GM12891 (cell line): ENCODE measurements at regions not wholly inside any gene's neighbourhood (a gene's known extent, or its start where the extent isn't known, plus 50 kb on each side); places are given as distances from the start of the nearest gene placed in this dataset.

ENCODE experiments used
- DNase-seq: peaks from one replicate; pipeline ENCODE4 v3.0.0; 2011; ENCODE audit warnings: low spot score; ENCODE audit not compliant: insufficient read length
- FAIRE-seq: peaks from 2 replicates; lab custom pipeline; 2011; peaks lifted over from hg19 to GRCh38; lab: Jason Lieb, UNC
- PAX5 ChIP-seq: IDR thresholded peaks from 2 replicates; pipeline ENCODE4 v1.6.1; 2011; ENCODE audit warnings: low read length, moderate library complexity, mild to moderate bottlenecking; ENCODE audit not compliant: insufficient read depth, severe bottlenecking
- POLR2A ChIP-seq: IDR thresholded peaks from 2 replicates; pipeline ENCODE4 v1.6.1; 2011; ENCODE audit warnings: low read depth, low read length, control low read depth
- POLR2AphosphoS5 ChIP-seq: IDR thresholded peaks from 2 replicates; pipeline ENCODE4 v1.6.1; 2011; ENCODE audit warnings: low read depth, low read length, control low read depth
- POU2F2 ChIP-seq: IDR thresholded peaks from 2 replicates; pipeline ENCODE4 v1.6.1; 2011; ENCODE audit warnings: low read depth, mild to moderate bottlenecking, control low read depth, low read length, moderate library complexity
- SPI1 ChIP-seq: IDR thresholded peaks from 2 replicates; pipeline ENCODE4 v1.6.1; 2011; ENCODE audit warnings: low read depth, low read length, control low read depth
- TAF1 ChIP-seq: IDR thresholded peaks from 2 replicates; pipeline ENCODE4 v1.6.1; 2011; ENCODE audit warnings: low read depth, low read length, control low read depth

- no peak for FAIRE-seq
Measured at GRCh38 chr21:28110716-28111115, 882.0 kb downstream of the LTN1 start.

GRCh38 chr21:28110074-28110473, 882.6 kb downstream of the LTN1 start:
- no peak for TF ChIP-seq POU2F2
- TF ChIP-seq TAF1: no peak
- TF ChIP-seq POLR2AphosphoS5: no peak
- no peak for TF ChIP-seq SPI1
- TF ChIP-seq PAX5: no peak
- TF ChIP-seq POLR2A: no peak
- no peak for FAIRE-seq
- no peak for DNase-seq

More at GRCh38 chr21:28110716-28111115, 882.0 kb downstream of the LTN1 start:
- no peak for DNase-seq
- TF ChIP-seq POLR2AphosphoS5 (no peak), TAF1 (no peak), POLR2A (no peak), SPI1 (no peak), POU2F2 (no peak), PAX5 (no peak)

DNA sequence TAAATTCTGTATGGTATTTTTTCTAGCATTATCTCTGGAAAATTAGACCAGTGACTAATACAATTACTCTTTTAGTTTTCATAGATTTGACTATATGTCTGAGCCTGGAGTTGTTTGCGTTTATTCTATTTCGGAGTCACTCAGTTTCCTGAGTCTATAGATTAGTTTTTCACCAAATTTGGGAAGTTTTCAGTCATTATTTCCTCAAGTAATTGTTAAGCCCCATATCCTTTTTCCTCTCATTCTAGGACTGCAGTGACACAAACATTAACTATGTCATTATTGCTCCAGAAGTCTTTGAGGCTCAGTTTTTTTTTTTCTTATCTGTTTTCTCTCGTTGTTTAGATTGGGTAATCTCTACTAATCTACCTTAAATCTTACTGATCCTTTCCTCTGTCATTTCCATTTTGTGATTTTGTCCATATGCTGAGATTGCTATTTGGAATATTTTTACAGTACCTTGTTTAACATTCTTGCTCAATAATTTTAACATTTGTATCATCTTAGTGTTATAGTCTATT, 886.2 kb downstream of the LTN1 start:
- TF ChIP-seq TAF1 (no peak), POU2F2 (no peak), POLR2AphosphoS5 (no peak), SPI1 (no peak), PAX5 (no peak), POLR2A (no peak)
- FAIRE-seq: no peak
- no peak for DNase-seq

DNA sequence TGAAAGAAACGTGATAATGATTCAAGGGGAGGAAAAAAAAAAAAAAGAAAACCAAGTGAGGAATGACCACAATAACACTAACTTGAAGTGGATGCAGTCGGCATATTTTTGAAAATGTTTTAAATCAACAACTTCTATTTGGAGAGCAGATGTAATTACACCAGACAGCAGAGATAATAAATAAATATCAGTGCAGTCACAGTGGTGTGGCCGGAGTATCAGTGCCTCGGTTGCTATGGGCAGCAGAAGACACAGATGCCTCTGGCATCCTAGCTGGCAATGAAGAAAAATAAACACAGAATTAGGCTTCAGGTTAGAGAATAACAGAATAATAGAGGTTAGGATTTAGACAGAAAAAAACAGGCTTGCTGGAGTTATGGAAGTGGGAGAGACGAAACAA, 888.3 kb downstream of the LTN1 start:
- FAIRE-seq (no peak), DNase-seq (no peak)
- no peak for TF ChIP-seq SPI1
- TF ChIP-seq POU2F2: no peak
- TF ChIP-seq POLR2AphosphoS5: no peak
- no peak for TF ChIP-seq PAX5
- TF ChIP-seq TAF1: no peak
- TF ChIP-seq POLR2A: no peak

DNA sequence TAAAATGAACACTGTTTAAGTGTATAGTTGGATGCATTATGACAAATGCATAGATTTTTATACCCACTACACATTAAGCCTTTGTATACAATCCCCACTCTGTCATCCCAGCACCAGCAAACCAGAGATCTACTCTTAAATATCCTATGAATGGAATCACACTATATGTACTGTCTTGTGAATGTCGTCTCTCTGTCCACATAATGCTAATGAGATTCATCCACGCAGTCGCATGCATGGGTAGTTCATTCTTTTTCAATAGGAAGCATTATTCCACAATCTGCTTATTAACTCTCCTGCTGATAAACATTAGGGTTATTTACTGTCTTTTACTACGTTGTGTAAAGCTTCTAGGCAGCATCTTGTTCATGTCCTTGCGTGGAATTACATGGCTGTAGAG, 892.3 kb downstream of the LTN1 start:
- no peak for TF ChIP-seq SPI1
- TF ChIP-seq POLR2A: no peak
- no peak for TF ChIP-seq TAF1
- no peak for TF ChIP-seq PAX5
- FAIRE-seq: no peak
- DNase-seq: no peak

DNA sequence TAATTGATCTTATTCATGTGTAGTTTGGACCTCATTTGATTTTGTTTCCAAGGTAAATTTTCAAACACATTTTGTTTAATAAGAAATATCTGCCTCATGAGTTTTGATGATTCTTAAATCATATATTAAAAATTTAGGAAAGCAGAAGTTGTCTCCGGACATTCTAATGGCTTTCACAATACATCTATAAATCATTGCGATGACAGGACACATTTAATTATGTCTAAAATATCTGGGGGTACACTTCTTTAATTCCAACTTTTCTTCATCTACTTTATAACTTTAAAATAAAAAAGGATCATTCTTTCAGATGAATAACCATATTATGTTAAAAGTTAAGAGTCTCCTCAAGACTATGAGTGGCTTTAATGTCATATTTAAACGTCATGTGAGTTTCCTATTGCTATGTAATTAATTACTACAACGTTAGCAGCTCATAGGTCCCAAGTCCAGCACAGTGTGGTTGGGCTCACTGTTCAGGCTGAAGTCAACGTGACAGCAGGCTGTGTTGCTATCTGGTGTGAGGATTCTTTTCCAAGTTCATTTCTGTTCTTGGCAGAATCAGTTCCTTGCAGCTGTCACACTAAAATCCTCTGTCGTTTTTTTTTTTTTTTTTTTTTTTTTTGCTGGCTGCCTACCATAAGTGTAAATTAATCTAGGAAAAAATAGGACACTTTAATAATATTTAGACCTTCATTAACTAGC, 893.5 kb downstream of the LTN1 start:
- FAIRE-seq (no peak), DNase-seq (no peak)
- TF ChIP-seq SPI1 (no peak), POLR2AphosphoS5 (no peak)

- TF ChIP-seq POU2F2: no peak
- TF ChIP-seq POLR2AphosphoS5: no peak
- no peak for TF ChIP-seq POLR2A
- TF ChIP-seq PAX5: no peak
- no peak for TF ChIP-seq SPI1
- TF ChIP-seq TAF1: no peak
- DNase-seq (no peak), FAIRE-seq (no peak)
Measured at GRCh38 chr21:28091466-28091865, 901.2 kb downstream of the LTN1 start.

- TF ChIP-seq POLR2A: no peak
- no peak for TF ChIP-seq SPI1
- no peak for TF ChIP-seq POU2F2
- no peak for TF ChIP-seq POLR2AphosphoS5
- FAIRE-seq: no peak
- no peak for DNase-seq
Measured at GRCh38 chr21:28090546-28090945, 902.1 kb downstream of the LTN1 start.

DNA sequence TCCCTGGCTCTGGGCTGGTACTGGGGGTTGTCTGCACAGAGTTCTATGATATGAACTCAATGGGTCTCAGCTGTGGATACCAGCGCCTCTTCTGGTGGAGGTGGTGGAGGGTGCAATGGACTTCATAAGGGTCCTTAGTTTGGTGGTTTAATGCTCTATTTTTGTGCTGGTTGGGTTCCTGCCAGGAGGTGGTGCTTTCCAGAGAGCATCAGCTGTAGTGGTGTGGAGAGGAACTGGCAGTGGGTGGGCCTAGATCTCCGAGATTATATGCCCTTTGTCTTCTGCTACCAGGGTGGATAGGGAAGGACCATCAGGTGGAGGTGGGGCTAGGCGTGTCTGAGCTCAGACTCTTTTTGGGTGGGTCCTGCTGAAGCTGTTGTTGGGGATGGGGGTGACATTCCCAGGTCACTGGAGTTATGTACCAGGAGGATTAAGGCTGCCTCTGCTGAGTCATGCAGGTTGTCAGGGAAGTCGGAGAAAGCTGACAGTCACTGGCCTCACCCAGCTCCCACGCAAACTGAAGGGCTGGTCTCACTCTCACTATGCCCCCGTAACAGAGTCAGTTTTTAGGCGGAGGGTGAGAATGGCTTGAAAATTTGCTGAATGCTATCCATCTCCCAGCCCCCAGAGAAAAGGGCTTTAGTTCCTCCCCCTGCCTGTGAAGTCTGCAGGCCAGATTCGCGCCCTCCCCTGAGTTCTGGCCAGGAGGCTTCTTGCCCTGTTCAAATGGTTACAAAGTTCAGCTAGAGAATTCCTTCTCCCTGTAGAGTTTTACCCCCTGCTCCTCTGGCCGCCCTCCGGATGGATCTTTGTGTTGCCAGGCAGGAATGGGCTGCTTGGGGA, 902.9 kb downstream of the LTN1 start:
- no peak for FAIRE-seq
- DNase-seq: no peak
- TF ChIP-seq TAF1 (no peak), PAX5 (no peak), POU2F2 (no peak), POLR2A (no peak), SPI1 (no peak), POLR2AphosphoS5 (no peak)
